Lung (tissue), 11 donors: ENCODE measurements at regions not wholly inside any gene's neighbourhood (a gene's known extent, or its start where the extent isn't known, plus 50 kb on each side); places are given as distances from the start of the nearest gene placed in this dataset.

Experiments
- ATAC-seq: fragments of 200-7000 bp; cut with Tn5 transposase; one replicate; pipeline ENCODE4 v1.9.1; 2020; ENCODE audit warnings: moderate number of reproducible peaks; ENCODE audit not compliant: insufficient read depth, low FRiP score
- DNase-seq, 3 donors: peaks; one replicate each; pipeline ENCODE4 v3.0.0-alpha.2; 2013 to 2017
- H3K27ac ChIP-seq, 2 donors: one replicate each; pipeline ENCODE4 v1.5.1; 2013; ENCODE audit warnings: mild to moderate bottlenecking in 2 of 2, moderate library complexity in 2 of 2, control low read depth in 1 of 2, inconsistent platforms in 1 of 2, low read depth in 1 of 2, low read length in 1 of 2
- H3K27me3 ChIP-seq, 3 donors: one replicate each; pipeline ENCODE4 v1.5.1; 2013; ENCODE audit warnings: low read length in 2 of 3; ENCODE audit not compliant: control insufficient read depth in 3 of 3, insufficient read depth in 3 of 3
- H3K36me3 ChIP-seq, 4 donors: one replicate each; pipeline ENCODE4 v1.5.1; 2013; ENCODE audit warnings: low read length in 4 of 4, mild to moderate bottlenecking in 1 of 4, moderate library complexity in 1 of 4; ENCODE audit not compliant: control insufficient read depth in 4 of 4, insufficient read depth in 4 of 4
- H3K4me1 ChIP-seq, 5 donors: one replicate each; pipeline ENCODE4 v1.5.1; 2013; ENCODE audit warnings: low read length in 5 of 5, mild to moderate bottlenecking in 2 of 5, moderate library complexity in 1 of 5; ENCODE audit not compliant: control insufficient read depth in 5 of 5, insufficient read depth in 5 of 5
- H3K4me3 ChIP-seq: one replicate; pipeline ENCODE4 v1.5.1; 2013; ENCODE audit warnings: mild to moderate bottlenecking, control low read depth, moderate library complexity
- H3K9ac ChIP-seq, 2 donors: one replicate each; pipeline ENCODE4 v1.5.1; 2013; ENCODE audit warnings: low read length in 2 of 2, control low read depth in 1 of 2; ENCODE audit not compliant: insufficient read depth in 1 of 2
- H3K9me3 ChIP-seq, 4 donors: one replicate each; pipeline ENCODE4 v1.5.1; 2013; ENCODE audit warnings: low read length in 3 of 4, mild to moderate bottlenecking in 1 of 4, moderate library complexity in 1 of 4; ENCODE audit not compliant: control insufficient read depth in 4 of 4, insufficient read depth in 3 of 4
- WGBS, 2 donors: extraction: QIAGEN DNeasy Blood & Tissue Kit; methylation state at CpG; one replicate each; pipeline ENCODE4 v1.1.7; 2013; 5-methylcytosine and 5-hydroxymethylcytosine counted together
- TF ChIP-seq, protein P1 (sequence below): IDR thresholded peaks from 2 replicates; pipeline ENCODE4 v1.5.1; 2012; ENCODE audit warnings: mild to moderate bottlenecking; ENCODE audit errors: control extremely low read depth, extremely low read depth
- donor health status: control.
- donor health status: control.
- donor health status: Bipolar disorder and iron deficiency.
- donor health status: healthy.
- donor health status: DM: yes; HTN: yes; CAD: no.

DNA sequence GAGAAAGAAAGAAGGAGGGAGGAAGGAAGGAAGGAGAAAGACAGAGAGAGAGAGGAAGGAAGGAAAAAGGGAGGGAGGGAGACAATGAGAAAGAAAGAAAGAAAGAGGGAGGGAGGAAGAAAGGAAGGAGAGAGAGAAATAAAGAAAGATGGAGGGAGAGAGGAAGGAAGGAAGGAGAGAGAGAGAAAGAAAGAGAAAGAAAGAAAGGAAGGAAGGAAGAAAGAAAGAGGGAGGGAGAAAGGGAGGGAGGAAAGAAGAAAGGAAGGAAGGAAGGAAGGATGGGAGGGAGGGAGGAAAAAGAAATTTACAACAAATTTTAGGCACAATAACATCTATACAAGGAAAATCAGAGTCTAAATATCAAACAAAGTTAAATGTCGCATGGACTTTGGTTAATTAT lies 332.6 kb upstream of the KLF6 start:
- DNase-seq (no peak), ATAC-seq (no peak)
- H3K27ac ChIP-seq = no peak overlapping the region
- peaks cover 0 to 17% (median 7%) of the 10 kb centered on the region in 5 donors for H3K4me1 ChIP-seq
- WGBS, 2 donors = 99 to 100% methylated on average over 1 of the region's 1 CpG
- TF ChIP-seq, protein P1, sequence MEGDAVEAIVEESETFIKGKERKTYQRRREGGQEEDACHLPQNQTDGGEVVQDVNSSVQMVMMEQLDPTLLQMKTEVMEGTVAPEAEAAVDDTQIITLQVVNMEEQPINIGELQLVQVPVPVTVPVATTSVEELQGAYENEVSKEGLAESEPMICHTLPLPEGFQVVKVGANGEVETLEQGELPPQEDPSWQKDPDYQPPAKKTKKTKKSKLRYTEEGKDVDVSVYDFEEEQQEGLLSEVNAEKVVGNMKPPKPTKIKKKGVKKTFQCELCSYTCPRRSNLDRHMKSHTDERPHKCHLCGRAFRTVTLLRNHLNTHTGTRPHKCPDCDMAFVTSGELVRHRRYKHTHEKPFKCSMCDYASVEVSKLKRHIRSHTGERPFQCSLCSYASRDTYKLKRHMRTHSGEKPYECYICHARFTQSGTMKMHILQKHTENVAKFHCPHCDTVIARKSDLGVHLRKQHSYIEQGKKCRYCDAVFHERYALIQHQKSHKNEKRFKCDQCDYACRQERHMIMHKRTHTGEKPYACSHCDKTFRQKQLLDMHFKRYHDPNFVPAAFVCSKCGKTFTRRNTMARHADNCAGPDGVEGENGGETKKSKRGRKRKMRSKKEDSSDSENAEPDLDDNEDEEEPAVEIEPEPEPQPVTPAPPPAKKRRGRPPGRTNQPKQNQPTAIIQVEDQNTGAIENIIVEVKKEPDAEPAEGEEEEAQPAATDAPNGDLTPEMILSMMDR = no peak
- H3K4me3 ChIP-seq = no peak overlapping the region
- H3K9me3 ChIP-seq = no peaks in the 10 kb centered on the region
- no peak overlapping the region for H3K9ac ChIP-seq
- H3K36me3 ChIP-seq = no peaks in the 10 kb centered on the region
- no peaks in the 10 kb centered on the region for H3K27me3 ChIP-seq

DNA sequence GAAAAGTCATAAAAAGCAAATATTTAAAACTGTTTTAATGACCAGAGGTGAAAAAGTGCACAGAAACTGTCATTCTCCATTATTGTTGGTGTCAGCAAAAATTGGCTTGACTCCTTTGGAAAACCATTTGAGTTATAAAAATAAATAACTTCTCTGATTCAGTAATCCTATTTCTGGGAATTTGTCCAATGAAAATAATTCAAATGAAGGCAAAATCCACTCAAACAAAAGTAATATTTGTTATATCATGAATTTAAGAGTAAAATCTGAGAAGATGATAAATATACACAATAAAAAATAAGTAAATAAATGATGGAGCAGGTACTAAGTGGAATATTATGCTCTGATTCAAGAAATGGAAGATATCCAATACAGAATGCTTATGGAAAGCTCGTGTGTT lies 326.6 kb upstream of the KLF6 start:
- 80 to 84% methylated on average over 1 of the region's 1 CpG for WGBS, 2 donors
- Histone ChIP-seq H3K4me1 (peaks cover 0 to 4% (median 0%) of the 10 kb centered on the region in 5 donors), H3K9me3 (no peaks in the 10 kb centered on the region), H3K9ac (no peak overlapping the region), H3K4me3 (no peak overlapping the region), H3K27ac (no peak overlapping the region), H3K27me3 (no peaks in the 10 kb centered on the region), H3K36me3 (no peaks in the 10 kb centered on the region)
- no peak for ATAC-seq
- TF ChIP-seq, protein P1 = no peak
- peak in 2 of 3 donors; percentile 22 to 43 for DNase-seq

DNA sequence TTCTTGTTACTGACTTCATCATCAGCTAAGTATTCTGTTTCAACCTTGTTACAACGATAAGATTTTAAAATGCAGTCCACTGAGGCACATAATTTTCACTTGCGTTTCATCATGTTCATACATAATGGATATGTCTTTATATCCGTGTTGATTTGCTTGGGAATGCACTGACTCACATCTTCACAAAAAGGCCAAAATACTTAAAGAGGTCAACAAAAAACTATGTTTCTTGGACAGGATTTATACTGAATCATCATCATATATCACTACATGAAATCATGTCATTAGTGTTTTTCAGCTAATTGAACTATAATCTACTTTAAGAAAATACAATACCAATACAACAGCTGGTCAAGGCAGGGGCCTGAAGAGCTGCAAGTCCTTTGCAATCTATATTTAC lies 324.5 kb upstream of the KLF6 start:
- H3K36me3 ChIP-seq = no peaks in the 10 kb centered on the region
- DNase-seq (no peak), ATAC-seq (no peak)
- H3K4me1 ChIP-seq = peaks cover 0 to 4% (median 0%) of the 10 kb centered on the region in 5 donors
- no peak overlapping the region for H3K27ac ChIP-seq
- no peaks in the 10 kb centered on the region for H3K27me3 ChIP-seq
- peaks cover 0 to 2% (median 0%) of the 10 kb centered on the region in 4 donors for H3K9me3 ChIP-seq
- no peak overlapping the region for H3K4me3 ChIP-seq
- 94 to 95% methylated on average over 3 of the region's 3 CpGs for WGBS, 2 donors
- TF ChIP-seq, protein P1 = no peak
- no peak overlapping the region for H3K9ac ChIP-seq

DNA sequence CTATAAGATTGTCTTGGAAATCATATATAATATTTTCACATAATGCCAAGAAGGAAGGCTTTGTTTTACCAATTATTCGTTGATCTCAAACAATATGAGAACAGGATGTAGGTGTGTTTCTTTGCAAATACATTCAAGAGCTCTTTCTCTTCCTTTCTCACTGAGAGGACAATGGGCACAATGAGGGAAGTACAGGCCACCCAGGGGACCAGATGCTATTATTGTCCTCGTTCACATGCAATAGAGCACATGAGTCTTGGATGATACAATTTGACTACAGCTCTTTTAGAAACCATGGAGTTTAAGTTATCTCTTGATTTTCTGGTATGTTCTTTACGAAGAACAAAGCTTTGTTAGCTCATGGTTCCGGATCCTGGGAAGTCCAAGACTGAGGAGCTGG lies 323.7 kb upstream of the KLF6 start:
- TF ChIP-seq, protein P1 = no peak
- no peak overlapping the region for H3K27ac ChIP-seq

More for the DNA sequence above, 323.7 kb upstream of the KLF6 start:
- no peak for ATAC-seq
- H3K9me3 ChIP-seq = peaks cover 0 to 2% (median 0%) of the 10 kb centered on the region in 4 donors
- no peak for DNase-seq
- no peaks in the 10 kb centered on the region for H3K36me3 ChIP-seq
- no peak overlapping the region for H3K4me3 ChIP-seq
- H3K4me1 ChIP-seq = peaks cover 0 to 4% (median 0%) of the 10 kb centered on the region in 5 donors
- no peaks in the 10 kb centered on the region for H3K27me3 ChIP-seq
- WGBS, 2 donors = 79 to 82% methylated on average over 4 of the region's 4 CpGs
- no peak overlapping the region for H3K9ac ChIP-seq
